ENCODE measurements at regions not wholly inside any gene's neighbourhood (a gene's known extent, or its start where the extent isn't known, plus 50 kb on each side); places are given as distances from the start of the nearest gene placed in this dataset.

DNA sequence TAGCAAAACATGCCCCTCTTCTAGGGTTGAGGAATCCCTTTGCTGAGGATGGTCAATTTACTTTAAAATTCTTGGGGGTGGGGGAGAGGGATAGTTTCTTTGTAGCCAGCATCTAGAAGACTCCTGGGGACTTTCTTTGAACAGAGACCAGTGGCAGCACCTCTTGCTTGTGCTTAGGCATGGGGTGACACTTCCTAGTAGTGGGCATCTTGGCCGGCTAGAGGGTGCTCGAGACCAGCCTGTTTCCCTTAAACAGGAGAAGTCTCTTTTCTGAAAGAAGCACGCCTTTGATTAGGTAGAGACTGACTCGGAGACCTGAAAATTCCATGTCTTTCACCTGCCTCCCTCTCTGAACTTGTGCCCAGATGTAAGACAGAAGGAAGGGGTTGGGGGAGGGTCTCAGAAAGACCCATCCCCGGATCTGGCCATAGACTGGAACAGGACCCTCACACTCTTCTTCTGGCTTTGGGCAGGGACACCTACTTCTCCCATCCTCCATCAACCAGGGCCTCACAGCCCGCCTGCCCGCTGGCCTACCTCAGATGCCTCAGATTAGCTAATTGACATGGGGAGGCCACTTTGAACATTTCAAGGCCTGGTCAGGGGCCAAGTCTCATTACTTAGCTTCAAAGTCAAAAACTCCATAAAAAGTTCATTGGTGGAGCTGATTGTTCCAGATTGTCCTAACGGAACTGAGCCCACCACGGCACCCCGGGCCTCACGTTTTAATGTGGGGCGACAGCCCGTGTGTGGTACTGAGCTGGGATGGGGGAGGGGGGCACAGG is 172.2 kb downstream of the CDC5L start:
- Histone ChIP-seq H4K20me1 (ENCODE audit: control insufficient read depth, insufficient read depth, insufficient read length) (no peaks in the 10 kb centered on the region), H2BK15ac (ENCODE audit: low read depth, low read length) (no peak overlapping the region), H3K18ac (ENCODE audit: insufficient read length, low read depth, low read length) (no peak overlapping the region), H4K8ac (replicated peaks; ENCODE audit: insufficient read length, low read depth, low read length) (no peak overlapping the region), H3K23me2 (ENCODE audit: insufficient read length, low read depth, low read length, poor library complexity, severe bottlenecking) (no peaks in the 10 kb centered on the region), H3K4ac (ENCODE audit: low read depth, low read length) (no peak overlapping the region), H4K5ac (ENCODE audit: insufficient read length, low read depth, low read length) (no peak overlapping the region), H3K56ac (ENCODE audit: insufficient read length, low read depth, low read length) (no peak overlapping the region), H2BK120ac (ENCODE audit: low read depth, low read length, poor library complexity, severe bottlenecking) (no peak overlapping the region), H2BK5ac (ENCODE audit: insufficient read length, low read length) (no peak overlapping the region), H3K14ac (ENCODE audit: insufficient read depth, low read length) (no peak overlapping the region), H3K9me3 (ENCODE audit: control insufficient read depth, low read depth, low read length) (no peaks in the 10 kb centered on the region), H3K79me2 (ENCODE audit: insufficient read depth, low read length) (no peaks in the 10 kb centered on the region), H3K9ac (ENCODE audit: extremely low read depth, insufficient read length, low read length) (no peak overlapping the region), H2BK20ac (ENCODE audit: low read depth, low read length, poor library complexity, severe bottlenecking) (no peak overlapping the region), H4K91ac (ENCODE audit: insufficient read length, low read depth, low read length) (no peak overlapping the region), H3K4me1 (ENCODE audit: insufficient read depth, low read length) (peaks cover 5% of the 10 kb centered on the region; the same call in 1 of the 2 replicates), H2AFZ (ENCODE audit: low read length) (no peak overlapping the region), H3K27ac (ENCODE audit: insufficient read length, low read depth, low read length) (no peak overlapping the region), H2AK5ac (ENCODE audit: insufficient read length, low read length) (no peak overlapping the region), H3K27me3 (ENCODE audit: insufficient read depth, low read length) (no peaks in the 10 kb centered on the region), H2BK12ac (ENCODE audit: insufficient read length, low read depth, low read length) (no peak overlapping the region), H3K79me1 (ENCODE audit: insufficient read depth, low read depth, low read length, poor library complexity, severe bottlenecking) (no peaks in the 10 kb centered on the region), H3K4me2 (ENCODE audit: insufficient read depth, insufficient read length, low read length) (no peak overlapping the region), H3T11ph (ENCODE audit: low read length) (no peak overlapping the region), H3K23ac (ENCODE audit: insufficient read length, low read depth, low read length) (no peak overlapping the region)
- H3K36me3 Mint-ChIP-seq (ENCODE audit: insufficient read depth in 1 of 3, low read depth in 3 of 3), result no peaks in the 10 kb centered on the region; a peak in 1 of 7 replicates
- no peak for DNase-seq
- H3K4me3 Mint-ChIP-seq, result no peak overlapping the region
- peaks cover 25 to 38% of the 10 kb centered on the region in 2 experiments for H3K4me1 Mint-ChIP-seq
- H3K9me3 Mint-ChIP-seq, result no peaks in the 10 kb centered on the region
- WGBS (ENCODE audit: extremely low coverage, insufficient read length, low lambda C conversion rate), result no CpG with 5 or more reads among the region's 13 CpGs
- H3K27me3 Mint-ChIP-seq (ENCODE audit: low read depth), result peaks cover 2% of the 10 kb centered on the region
- TF ChIP-seq, protein P1, sequence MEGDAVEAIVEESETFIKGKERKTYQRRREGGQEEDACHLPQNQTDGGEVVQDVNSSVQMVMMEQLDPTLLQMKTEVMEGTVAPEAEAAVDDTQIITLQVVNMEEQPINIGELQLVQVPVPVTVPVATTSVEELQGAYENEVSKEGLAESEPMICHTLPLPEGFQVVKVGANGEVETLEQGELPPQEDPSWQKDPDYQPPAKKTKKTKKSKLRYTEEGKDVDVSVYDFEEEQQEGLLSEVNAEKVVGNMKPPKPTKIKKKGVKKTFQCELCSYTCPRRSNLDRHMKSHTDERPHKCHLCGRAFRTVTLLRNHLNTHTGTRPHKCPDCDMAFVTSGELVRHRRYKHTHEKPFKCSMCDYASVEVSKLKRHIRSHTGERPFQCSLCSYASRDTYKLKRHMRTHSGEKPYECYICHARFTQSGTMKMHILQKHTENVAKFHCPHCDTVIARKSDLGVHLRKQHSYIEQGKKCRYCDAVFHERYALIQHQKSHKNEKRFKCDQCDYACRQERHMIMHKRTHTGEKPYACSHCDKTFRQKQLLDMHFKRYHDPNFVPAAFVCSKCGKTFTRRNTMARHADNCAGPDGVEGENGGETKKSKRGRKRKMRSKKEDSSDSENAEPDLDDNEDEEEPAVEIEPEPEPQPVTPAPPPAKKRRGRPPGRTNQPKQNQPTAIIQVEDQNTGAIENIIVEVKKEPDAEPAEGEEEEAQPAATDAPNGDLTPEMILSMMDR (conservative IDR thresholded peaks at IDR 0.05), result no peak
- H3K27ac Mint-ChIP-seq, result no peak overlapping the region; a peak in 2 of 7 replicates

All from H9 (cell line).